ENCODE measurements at regions not wholly inside any gene's neighbourhood (a gene's known extent, or its start where the extent isn't known, plus 50 kb on each side); places are given as distances from the start of the nearest gene placed in this dataset.

GRCh38 chr13:24041651-24042225 lies 118.8 kb upstream of the SPATA13 start:
- H3K4me3 ChIP-seq (ENCODE audit: control insufficient read depth in 2 of 3, extremely low read depth in 1 of 3, insufficient read depth in 2 of 3, low read depth in 1 of 3, low read length in 3 of 3): no peak overlapping the region
- no peaks in the 10 kb centered on the region for H3K4me1 ChIP-seq (ENCODE audit: control insufficient read depth, extremely low read depth, insufficient read depth, low read length)
- H3K4me2 ChIP-seq (ENCODE audit: control insufficient read depth, extremely low read depth, insufficient read depth, low read depth, low read length): no peak overlapping the region
- TF ChIP-seq, protein P1, sequence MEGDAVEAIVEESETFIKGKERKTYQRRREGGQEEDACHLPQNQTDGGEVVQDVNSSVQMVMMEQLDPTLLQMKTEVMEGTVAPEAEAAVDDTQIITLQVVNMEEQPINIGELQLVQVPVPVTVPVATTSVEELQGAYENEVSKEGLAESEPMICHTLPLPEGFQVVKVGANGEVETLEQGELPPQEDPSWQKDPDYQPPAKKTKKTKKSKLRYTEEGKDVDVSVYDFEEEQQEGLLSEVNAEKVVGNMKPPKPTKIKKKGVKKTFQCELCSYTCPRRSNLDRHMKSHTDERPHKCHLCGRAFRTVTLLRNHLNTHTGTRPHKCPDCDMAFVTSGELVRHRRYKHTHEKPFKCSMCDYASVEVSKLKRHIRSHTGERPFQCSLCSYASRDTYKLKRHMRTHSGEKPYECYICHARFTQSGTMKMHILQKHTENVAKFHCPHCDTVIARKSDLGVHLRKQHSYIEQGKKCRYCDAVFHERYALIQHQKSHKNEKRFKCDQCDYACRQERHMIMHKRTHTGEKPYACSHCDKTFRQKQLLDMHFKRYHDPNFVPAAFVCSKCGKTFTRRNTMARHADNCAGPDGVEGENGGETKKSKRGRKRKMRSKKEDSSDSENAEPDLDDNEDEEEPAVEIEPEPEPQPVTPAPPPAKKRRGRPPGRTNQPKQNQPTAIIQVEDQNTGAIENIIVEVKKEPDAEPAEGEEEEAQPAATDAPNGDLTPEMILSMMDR (optimal IDR thresholded peaks at IDR 0.05 in 1 of 3, IDR thresholded peaks at IDR 0.05 in 1 of 3, conservative IDR thresholded peaks at IDR 0.05 in 1 of 3; ENCODE audit: extremely low read depth in 1 of 3, insufficient read depth in 2 of 3, low read length in 3 of 3): no peak
- no peak for TF ChIP-seq EZH2 (IDR thresholded peaks at IDR 0.05; ENCODE audit: low read length)
- FAIRE-seq: no peak
- no peaks in the 10 kb centered on the region for H4K20me1 ChIP-seq (ENCODE audit: control insufficient read depth, extremely low read depth, insufficient read depth, low read length)
- H3K9me1 ChIP-seq (ENCODE audit: control insufficient read depth, extremely low read depth, insufficient read depth, low read length): no peaks in the 10 kb centered on the region
- no peak overlapping the region for H3K27ac ChIP-seq (ENCODE audit: control insufficient read depth, insufficient read depth, low read length)
- no peak overlapping the region for H2AFZ ChIP-seq (ENCODE audit: control insufficient read depth, low read length)
- H3K36me3 ChIP-seq (ENCODE audit: control insufficient read depth in 2 of 2, extremely low read depth in 1 of 2, insufficient read depth in 2 of 2, low read length in 2 of 2): no peaks in the 10 kb centered on the region
- no peaks in the 10 kb centered on the region for H3K79me2 ChIP-seq (ENCODE audit: control insufficient read depth, insufficient read depth, low read length)
- dilution Hi-C loops (cut with MboI; ENCODE audit: extremely low pct_ligation_motif_present, low sequenced_read_pairs): loop anchor here (25.0 kb wide), 1 partner anchor 171 kb away; no protein-coding TSS in a partner anchor
- H3K27me3 ChIP-seq (ENCODE audit: control insufficient read depth, extremely low read depth, insufficient read depth, low read length): no peaks in the 10 kb centered on the region
- H3K9me3 ChIP-seq (ENCODE audit: control insufficient read depth, low read depth, low read length): no peaks in the 10 kb centered on the region
- no peak for DNase-seq (ENCODE audit: low read depth, low spot score)
- H3K9ac ChIP-seq (ENCODE audit: control insufficient read depth, extremely low read depth, insufficient read depth, low read length): no peak overlapping the region

DNA sequence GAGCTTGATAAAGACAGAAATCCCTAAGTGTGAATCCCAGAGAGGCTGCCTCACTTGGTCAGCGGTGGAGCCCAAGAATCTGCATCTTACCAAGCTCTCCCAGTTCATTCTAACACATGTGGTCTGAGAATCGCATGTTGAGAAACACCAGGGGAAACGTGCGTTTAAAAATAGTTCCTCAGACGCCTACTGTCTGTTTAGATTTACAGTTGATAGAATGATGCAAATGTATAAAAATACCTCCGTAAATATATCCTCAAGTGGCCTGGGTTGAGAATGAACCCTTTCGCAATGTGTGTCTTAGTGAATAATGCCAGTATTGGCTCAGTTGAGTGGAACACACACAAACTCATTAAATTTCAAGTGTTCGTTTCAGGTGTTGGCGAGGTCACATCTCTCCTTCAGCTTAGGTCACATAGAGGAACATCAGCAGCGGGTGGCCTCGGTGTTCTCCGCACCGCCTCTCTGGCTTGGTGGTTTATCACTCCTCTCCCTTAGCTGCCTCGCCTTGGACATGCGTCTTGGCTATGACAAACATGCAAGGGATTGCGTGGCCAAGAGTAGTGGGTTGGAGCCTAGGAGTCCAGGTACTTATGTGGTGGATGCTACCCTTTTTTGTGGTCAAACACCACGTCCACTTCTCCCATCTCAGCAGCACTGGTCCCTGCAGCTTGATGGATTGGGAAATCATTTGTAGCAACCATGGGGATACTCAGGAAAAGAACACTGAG lies 117.6 kb upstream of the SPATA13 start:
- H3K9ac ChIP-seq (ENCODE audit: control insufficient read depth, extremely low read depth, insufficient read depth, low read length): no peak overlapping the region
- no peak overlapping the region for H2AFZ ChIP-seq (ENCODE audit: control insufficient read depth, low read length)
- no peaks in the 10 kb centered on the region for H3K79me2 ChIP-seq (ENCODE audit: control insufficient read depth, insufficient read depth, low read length)
- dilution Hi-C loops (cut with MboI; ENCODE audit: extremely low pct_ligation_motif_present, low sequenced_read_pairs): loop anchor here (25.0 kb wide), 1 partner anchor 169 kb away; no protein-coding TSS in a partner anchor
- no peak overlapping the region for H3K4me3 ChIP-seq (ENCODE audit: control insufficient read depth in 2 of 3, extremely low read depth in 1 of 3, insufficient read depth in 2 of 3, low read depth in 1 of 3, low read length in 3 of 3)
- no peak for DNase-seq (ENCODE audit: low read depth, low spot score)
- H3K9me1 ChIP-seq (ENCODE audit: control insufficient read depth, extremely low read depth, insufficient read depth, low read length): no peaks in the 10 kb centered on the region
- H3K4me2 ChIP-seq (ENCODE audit: control insufficient read depth, extremely low read depth, insufficient read depth, low read depth, low read length): no peak overlapping the region
- H3K27ac ChIP-seq (ENCODE audit: control insufficient read depth, insufficient read depth, low read length): no peak overlapping the region
- no peak for TF ChIP-seq EZH2 (IDR thresholded peaks at IDR 0.05; ENCODE audit: low read length)
- TF ChIP-seq, protein P1 (optimal IDR thresholded peaks at IDR 0.05 in 1 of 3, IDR thresholded peaks at IDR 0.05 in 1 of 3, conservative IDR thresholded peaks at IDR 0.05 in 1 of 3; ENCODE audit: extremely low read depth in 1 of 3, insufficient read depth in 2 of 3, low read length in 3 of 3): no peak
- no peaks in the 10 kb centered on the region for H3K27me3 ChIP-seq (ENCODE audit: control insufficient read depth, extremely low read depth, insufficient read depth, low read length)
- no peaks in the 10 kb centered on the region for H3K36me3 ChIP-seq (ENCODE audit: control insufficient read depth in 2 of 2, extremely low read depth in 1 of 2, insufficient read depth in 2 of 2, low read length in 2 of 2)
- H3K4me1 ChIP-seq (ENCODE audit: control insufficient read depth, extremely low read depth, insufficient read depth, low read length): no peaks in the 10 kb centered on the region
- FAIRE-seq: no peak
- H3K9me3 ChIP-seq (ENCODE audit: control insufficient read depth, low read depth, low read length): peaks cover 2% of the 10 kb centered on the region
- no peaks in the 10 kb centered on the region for H4K20me1 ChIP-seq (ENCODE audit: control insufficient read depth, extremely low read depth, insufficient read depth, low read length)
